NCI-H2081 (cell line): ENCODE measurements at regions not wholly inside any gene's neighbourhood (a gene's known extent, or its start where the extent isn't known, plus 50 kb on each side); places are given as distances from the start of the nearest gene placed in this dataset.
A peak's percentile ranks its signal among the peaks of the same experiment; 100 is the strongest.

Experiments used
- DNase-seq, 2 experiments: peaks; one replicate each; lab custom pipeline; 2025; lab: John Stamatoyannopoulos, UW

DNA sequence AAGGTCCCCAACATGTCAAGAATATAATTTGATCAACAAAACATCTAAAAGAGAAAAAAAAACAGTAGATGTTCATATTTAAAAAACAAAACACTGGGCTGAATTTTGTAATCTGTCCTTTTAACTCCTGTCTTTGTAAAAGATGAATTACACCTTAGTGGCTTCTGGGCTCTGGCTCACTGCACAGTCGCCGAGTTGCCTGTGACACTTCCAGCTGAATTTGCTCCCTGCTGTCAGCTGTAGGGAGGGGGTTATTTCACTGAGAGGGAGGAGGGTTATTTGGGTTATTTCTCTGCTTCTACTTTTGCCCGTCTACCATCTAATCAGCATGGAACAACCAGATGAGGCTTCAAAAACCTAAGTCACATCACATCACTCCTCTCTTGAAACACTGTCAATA is 193.0 kb upstream of the ZC3H12A start:
- no peak for DNase-seq

DNA sequence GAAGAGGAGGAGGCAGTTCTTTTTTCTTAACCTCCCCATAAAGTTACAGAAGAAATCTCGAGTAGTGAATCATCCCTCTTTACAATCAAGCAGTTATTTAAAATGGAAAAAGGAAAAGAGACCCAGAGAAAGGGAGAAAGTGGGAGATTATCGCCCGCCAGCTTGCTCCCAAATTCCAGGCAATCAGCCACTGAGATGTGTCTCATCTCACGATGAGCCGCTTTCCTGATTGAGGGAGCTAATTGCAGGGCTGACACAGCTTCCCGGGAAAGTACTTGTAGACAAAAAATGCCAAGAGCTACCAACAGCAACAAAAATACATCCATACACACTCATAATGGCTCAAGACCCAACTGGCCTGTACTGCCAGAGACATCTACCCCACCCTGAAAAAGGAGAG is 191.6 kb upstream of the ZC3H12A start:
- DNase-seq: no peak

DNA sequence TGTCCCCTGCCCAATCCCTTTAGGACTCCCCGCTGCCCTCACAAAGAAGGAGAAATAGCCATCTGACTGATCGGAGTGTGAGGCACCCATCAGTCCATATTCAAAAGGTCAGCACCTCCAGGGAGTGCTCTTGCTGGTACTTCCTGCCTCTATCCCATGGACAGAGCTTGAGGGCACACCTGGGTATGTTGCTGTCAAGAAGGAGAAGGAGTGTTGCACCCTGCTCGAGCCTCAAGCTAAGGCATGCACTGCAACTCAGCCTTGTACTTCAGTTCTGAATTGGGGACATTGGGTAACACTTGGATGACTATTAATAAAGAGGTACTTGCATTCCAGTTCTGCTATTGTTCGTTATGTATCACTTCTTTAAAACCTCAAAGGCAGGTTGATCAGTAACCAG is 190.3 kb upstream of the ZC3H12A start:
- DNase-seq: no peak

DNA sequence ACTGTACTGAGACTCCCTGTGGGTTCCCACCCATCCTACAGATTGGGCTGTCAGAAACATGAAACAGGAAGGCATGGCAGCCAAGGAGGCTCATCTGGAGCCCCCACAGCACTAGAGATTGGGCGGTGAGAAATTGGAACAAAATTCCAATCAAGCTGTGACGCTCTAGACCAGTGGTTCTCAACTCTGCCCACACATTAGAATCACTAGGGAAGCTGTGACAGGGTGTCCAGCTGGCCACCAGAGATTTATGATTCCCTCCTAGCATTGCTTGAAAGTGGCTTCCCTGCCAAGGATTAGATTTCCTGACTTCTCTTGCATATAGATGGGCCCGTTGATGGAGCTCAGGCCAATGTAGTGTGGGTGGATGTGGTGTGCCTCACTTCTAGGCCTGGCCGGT is 187.5 kb upstream of the ZC3H12A start:
- no peak for DNase-seq

DNA sequence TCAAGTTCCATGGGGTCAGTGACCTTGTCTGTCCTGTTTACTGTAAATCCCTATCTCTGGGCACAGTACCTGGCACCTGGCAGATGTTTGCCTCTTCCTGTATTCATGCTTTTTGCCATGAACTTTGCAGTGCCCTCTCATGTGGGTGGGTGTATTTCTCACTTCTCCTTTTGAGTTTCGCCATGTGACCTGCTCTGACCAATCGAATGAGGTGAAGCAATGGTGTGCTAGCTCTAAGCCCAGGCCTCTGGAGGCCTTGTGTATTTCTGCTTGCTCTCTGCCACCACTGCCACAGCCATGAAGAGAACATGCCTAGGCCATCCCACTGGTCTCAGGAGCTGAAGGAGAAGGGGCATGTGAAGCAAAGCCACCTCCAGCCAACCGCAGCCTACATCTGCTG is 185.5 kb upstream of the ZC3H12A start:
- no peak for DNase-seq

DNA sequence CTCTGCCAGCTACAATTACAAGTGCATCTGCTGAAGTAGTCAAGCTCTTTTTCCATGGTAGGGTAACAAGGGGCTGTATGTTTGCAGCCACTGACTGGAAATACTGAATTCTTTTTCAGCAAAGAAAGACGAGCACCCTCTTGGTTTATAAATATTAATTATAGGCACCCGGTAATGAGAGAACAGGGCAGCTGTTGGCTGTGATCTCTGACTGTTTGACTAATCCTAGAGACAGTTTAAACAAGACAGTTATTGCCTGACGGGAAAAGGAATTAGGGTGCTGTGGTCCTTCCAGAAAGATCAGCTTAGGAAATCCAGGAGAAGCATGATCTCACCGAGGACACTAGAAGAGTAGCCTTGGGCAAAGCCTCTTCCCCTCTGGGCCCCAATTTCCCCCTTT is 183.7 kb upstream of the ZC3H12A start:
- no peak for DNase-seq

DNA sequence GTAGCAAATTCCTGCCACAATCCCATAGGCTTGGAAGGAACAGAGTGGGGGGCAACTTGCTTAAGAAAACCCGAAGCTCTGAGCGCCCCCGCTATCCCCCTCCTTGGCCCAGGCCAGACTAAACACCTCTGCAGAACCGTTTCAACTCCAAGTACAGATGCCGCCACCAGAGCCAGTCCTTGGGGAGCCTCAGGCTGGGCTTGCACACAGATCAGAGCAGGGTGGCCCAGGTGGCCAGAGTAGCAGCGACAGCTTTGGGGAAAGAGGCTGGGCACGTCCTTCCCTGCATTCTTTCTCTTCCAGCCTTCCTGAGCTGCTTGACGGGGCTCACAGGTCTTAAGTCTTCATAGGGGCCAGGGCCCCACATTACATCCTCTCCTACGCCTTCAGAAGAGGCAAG is 181.6 kb upstream of the ZC3H12A start:
- DNase-seq: no peak

DNA sequence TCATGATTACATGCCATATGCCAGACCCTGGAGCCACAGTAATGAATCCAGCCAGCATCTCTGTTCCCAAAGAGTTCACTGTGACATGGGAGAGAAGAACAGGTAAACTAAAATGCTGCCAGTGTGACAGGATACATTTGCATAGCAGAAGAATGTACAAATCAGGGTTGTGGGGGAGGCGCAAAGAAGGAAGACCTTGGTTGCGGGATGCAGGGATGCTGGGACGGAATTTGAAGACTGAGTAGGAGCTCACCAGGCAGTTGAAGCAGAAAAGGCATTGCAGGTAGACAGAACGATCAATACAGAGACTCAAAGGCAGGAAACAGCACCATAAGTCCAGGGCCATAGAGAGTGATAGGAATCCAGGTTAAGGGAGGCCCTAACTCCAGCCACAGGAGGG is 180.3 kb upstream of the ZC3H12A start:
- no peak for DNase-seq

DNA sequence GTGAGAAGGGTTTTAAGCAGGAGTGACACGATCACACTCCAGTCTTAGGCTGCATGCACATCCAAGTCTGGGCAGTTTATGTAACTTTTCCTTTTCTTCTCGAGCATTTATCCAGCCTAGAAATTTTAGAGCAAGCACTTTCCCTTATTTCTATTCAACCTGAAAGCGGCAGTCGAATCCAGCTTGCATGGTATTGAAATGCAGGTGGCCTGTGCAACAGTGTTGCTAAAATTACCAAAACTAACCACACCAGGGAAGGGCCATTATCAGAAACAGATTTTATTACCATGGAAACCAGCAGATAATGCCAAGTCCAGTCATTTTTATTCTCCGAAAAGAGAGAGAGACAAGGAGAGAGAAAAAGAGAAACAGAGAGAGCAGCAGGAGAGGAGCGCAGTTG is 179.9 kb upstream of the ZC3H12A start:
- no peak for DNase-seq

DNA sequence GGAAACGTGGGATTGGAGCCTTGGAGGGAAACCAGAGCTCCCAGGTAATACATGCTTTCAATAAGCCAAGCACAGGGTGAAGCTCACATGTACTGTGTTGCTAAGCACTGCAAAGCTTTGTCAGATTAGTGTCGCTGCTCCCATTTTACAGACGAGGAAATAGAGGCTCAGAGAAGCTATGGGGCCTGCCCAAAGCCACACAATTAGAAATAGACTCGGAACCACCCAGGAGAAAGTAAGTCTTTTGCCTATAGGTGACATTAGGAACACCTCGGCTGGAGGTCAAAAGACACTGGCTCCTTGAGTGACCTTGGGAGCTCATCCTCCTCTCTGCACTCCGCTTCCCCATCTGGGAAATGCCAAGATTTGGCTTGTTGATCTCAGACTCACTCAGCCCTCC is 175.6 kb upstream of the ZC3H12A start:
- DNase-seq: no peak

DNA sequence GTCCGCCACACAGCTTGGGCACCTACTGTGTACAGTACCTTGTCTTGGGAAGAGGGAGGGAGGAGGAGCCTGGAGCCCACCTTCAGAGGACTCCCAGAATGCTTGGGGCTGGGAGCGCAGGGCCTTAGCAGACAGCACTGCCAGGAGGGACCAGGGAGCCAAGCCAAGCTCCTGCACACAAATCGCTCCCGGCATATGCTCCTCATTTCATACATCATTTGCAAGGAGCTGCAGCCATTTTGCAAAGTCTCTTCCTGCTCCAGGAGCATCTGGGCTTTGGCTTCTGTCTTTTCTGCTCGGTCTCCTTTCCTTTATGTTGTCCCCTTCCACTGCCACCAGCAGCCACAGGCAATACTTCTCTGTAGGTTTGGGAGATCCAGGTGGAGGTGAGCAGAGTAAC is 175.2 kb upstream of the ZC3H12A start:
- no peak for DNase-seq

DNA sequence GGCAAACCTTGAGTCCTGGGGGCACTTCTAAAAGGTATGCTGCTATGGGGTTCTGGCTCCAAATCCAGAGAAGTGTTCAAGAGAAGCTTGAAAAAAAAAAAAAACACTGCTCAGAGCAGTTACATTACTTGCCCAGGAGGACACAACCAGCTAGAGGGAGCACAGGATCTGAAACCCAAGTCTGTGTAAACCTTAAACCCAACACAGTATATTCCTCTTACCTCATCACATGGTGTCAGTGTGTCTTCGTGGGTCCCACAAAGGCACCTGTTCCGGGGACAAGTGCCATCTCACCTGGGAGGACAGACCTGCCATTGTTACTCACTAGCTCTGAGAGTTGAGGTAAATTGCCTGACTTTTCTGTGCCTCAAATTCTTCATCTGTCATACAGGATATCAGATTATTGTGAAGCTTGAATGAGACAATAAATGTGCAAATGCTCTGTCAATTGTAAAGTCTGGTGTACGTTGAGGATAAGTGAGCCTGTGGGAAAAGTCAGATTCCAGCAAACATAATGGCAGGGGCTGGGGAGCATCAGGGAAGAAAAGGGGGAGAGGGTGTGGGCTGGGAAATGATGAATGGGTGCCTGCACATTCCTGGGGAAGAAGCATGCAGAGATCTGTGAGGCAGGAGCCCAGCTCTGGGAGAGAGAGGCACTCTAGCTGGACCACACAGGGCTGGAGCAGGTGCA is 170.4 kb upstream of the ZC3H12A start:
- no peak for DNase-seq

DNA sequence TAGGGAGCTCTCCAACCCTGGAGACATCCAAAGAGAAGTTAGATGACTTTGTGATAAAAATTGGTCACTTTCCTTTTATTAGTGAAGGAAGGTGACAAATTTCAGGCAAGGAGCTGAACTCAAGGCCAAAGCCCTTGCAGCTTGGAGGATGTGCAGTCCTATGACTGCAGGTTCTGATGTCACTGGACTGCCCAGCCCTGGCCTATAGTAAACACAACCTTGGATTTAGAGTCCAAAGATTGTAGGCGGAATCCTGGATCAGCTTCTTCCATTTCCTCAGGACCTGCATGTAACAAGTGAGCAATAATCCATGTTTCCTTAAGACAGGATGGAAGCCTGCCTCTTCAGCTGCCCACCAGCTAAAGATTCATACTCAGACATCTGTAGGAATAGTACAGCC is 169.3 kb upstream of the ZC3H12A start:
- DNase-seq: no peak

DNA sequence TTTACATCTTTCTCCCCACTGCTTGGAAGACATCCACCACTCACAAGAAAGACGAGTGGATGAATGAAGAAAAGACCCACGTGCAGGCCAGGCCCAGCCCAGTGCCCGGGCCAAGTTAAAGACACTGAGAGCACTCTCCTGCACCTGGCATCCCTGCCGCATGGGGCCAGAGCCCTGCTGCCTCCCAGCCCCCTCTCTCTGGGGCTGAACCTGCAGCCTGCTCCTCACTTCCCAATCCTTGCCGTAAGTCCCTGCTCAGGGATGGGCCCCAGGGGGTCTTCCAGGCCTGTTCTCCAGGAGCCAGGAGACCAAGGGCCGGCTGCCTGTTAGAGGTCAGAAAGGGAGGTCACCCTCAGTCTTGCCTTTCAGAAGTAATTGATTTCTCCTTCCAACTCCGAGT is 168.5 kb upstream of the ZC3H12A start:
- DNase-seq: peak in 1 of 2 experiments; percentile 58

DNA sequence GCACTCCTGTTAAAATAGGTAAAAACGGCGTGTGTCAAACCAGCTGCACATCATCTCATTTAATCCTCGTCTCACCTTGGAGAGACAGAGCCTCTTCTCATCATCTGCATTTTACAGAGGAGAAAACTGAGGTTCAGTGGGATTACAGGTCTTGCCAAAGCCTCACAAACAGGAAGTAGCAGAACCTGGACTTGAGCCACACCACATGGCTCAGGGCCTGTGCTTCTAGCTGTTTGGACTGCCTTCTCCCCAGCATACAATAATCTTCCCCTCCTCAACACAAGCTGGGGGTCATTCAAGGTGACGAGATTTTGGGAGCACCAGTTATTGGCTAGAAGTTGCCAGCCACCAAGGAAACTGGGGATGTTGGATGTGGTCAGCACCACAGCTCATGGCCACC is 167.9 kb upstream of the ZC3H12A start:
- peak in 1 of 2 experiments; percentile 23 for DNase-seq

DNA sequence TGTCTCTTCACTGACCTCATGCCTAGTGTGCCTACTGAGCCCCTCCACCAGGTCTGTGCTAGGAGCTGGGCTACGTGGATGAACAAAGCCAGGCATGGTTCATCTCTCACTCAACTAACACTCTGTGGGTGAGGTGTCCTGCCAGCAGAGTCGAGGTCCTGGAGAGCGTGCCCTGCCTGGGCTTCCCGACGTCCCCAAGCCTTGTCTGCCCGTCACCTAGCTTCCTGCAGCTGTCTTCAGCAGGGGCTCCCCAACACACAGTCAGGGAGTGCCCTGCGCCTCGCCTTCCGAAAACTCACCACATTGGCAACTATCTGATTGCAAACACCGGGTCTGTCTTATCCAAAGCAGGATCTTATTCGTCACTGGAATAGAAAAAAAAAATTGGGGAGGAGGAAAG is 167.5 kb upstream of the ZC3H12A start:
- DNase-seq: no peak

DNA sequence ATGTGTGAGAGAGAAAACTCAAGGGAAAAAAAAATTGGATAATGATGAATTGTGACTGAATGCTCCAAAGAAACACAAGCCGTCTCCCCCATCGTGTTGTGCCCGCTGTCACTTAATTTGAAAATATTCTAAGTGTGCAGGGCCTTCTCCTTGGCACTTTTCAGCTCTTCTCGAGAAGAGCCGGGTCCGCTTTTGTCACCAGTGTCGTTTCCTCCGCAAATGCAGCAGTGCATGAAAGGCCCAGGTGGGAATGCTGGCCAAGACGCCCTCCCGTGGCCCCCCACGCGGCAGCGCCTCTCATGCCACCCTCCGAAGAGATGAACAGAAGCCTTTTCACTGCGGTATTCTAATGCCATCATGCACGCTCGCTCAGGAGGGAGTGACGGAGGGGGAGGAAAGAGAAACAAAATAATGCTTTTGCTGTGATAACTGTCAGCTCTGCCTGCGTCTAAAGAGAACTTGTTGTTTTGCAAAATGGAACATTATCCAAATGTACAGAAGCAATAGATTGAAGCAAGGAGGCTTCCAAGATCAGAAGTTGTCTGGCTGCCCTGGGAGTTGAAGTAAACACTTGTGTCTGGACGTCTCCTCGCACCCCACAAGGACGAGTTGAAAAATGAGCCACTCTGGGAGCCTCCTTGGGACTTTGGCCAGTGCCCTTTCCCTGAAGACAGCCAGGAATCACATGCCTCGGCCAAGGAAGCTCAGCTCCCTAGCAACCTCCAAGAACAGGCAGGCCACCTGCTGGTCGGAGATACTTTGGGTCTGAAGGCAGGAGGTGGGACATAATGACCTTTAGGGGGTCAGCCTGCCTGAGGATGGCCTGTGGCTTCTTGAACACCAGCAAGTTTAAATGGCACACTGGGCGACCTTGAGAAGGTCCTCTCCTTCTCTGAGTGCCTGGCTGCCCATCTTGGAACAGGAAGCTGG is 166.1 kb upstream of the ZC3H12A start:
- DNase-seq: no peak

DNA sequence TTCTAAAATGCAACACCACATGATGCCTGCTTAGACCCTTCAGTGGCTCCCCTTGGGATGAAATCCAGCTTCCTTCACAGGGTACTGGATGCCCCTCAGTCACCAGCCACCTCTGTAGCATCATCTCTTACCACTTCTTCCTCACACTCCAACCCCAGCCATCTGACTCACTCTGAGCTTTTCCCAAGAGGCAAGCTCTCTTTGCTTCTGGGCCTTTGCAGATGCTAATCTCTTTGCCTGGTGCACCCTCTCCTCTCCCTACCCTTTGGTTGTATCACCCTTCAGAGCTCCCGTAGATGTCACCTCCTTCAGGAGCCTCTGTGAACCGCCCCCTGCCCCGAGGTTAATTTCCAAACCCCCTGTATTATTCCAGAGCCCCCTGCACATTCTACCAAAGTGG is 164.8 kb upstream of the ZC3H12A start:
- no peak for DNase-seq

DNA sequence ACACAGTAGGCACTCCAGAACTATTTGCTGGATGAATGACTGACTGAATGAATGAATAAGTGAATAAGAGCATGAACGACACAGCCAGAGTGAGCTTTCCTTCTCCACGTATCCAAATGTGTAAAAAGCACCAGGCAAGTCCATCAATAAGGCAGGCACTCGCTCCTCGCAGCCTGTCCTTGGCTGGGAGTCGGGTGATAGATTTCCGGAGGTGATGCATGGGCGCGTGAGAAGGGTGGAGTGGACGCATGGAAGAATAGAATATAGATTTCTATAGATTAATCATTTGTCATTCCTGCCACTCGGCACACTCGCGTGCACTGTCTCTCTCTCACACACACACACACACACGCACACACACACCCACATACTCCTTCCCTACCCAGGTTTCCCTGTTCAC is 164.3 kb upstream of the ZC3H12A start:
- DNase-seq: no peak

DNA sequence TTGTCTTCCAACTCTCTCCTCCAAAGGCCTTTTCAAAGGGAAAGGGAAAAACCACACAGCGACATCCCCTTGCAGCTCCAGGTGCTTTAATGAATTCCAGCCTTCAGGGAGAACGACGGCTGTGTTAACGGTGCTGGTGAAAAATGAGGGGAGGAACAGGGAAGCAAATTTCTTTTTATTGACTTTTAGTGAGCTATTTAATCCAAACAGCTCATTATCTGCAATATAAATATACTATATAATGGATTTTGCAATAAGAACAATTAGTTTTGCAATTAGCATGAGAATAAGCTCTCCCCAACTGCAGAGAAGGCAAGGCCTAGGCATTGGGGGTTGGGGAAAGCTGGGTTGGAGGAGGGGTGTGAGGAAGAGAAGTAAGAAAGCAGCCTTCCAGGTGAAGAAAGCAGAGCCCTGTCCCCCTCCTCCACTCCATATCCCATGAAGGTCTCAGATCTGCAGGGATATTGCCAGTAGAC is 159.0 kb upstream of the ZC3H12A start:
- peak; percentile 58 to 78 for DNase-seq

DNA sequence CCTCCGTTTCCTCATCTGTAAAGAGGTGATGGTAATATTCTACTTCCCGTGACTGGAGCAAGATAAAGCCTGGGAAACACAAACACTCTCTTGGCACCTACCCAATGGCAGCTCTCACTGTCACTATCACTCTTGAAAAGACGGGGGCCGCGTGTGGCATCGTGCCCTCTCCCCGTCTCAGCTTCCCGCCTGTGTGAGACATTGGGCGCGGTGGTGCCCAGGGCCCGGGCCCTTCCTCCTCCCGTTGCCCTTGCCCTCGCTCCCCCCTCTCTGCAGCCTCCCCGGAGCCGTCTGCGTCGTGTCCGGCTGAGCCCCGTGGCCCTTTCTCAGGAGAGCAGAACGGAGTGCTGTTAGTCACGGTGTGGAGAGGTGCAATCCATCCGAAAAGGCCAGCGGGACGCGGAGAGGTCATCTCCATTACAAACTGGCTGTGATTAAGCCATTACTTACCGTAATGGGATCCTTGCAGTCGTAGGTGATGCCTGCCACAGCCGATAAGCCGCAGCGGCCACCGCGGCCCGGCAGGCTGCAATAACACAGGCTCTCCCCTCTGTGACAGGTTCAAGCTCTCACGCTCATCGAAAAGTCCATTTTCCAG is 156.4 kb upstream of the ZC3H12A start:
- no peak for DNase-seq

DNA sequence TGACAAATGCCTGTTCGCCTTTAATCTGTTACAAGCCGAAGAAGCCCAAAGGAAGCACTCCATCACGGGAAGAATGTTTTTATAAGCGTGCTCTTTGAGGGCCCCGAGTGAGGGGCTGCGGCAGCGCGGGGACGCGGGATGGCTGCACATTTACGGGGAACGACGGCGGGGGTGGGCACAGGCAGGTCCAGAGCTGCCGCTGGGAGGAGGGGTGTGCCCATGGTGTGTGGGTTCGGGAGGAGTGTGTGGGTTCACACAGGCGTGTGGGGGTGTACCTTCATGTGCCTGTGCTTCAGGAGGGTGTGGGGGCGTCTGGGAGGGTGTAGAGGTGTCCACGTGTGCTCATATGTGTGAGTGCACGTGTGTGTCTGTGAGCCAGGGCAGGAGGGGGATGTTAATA is 155.9 kb upstream of the ZC3H12A start:
- no peak for DNase-seq

DNA sequence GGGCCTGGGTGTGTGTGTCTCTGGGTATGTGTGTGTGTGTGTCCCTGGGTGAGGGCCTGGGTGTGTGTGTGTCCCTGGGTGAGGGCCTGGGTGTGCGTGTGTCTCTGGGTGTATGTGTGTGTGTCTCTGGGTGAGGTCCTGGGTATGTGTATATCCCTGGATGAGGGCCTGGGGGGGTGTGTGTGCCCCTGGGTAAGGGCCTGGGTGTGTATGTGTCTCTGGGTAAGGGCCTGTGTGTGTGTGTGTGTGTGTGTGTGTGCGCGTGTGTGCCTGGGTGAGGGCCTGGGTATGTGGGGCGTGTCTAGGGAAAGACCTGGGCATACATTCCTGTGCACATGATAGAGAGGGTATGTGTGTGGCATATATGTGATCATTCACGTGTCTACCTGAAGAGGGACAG is 155.1 kb upstream of the ZC3H12A start:
- DNase-seq: no peak
